Breast epithelium (tissue), 4 donors: ENCODE measurements at regions not wholly inside any gene's neighbourhood (a gene's known extent, or its start where the extent isn't known, plus 50 kb on each side); places are given as distances from the start of the nearest gene placed in this dataset.

ENCODE experiments used
- DNase-seq, 2 donors: peaks; one replicate each; pipeline ENCODE4 v3.0.0-alpha.2; 2019; ENCODE audit warnings: low spot score in 2 of 2
- H3K27ac ChIP-seq, 2 donors: fragments of 200-600 bp; sonication (generic) in 1 of 2; one replicate each; pipeline ENCODE4 v1.5.1; 2016 to 2019; ENCODE audit warnings: mild to moderate bottlenecking in 1 of 2
- H3K27me3 ChIP-seq, 2 donors: fragments of 200-600 bp; sonication (generic) in 1 of 2; one replicate each; pipeline versions ENCODE4 v1.5.1 to v1.6.0; 2017 to 2019; ENCODE audit warnings: control low read depth in 1 of 2, mild to moderate bottlenecking in 1 of 2
- H3K36me3 ChIP-seq: fragments of 200-600 bp; one replicate; pipeline ENCODE4 v1.5.1; 2019
- H3K4me1 ChIP-seq, 2 donors: fragments of 200-600 bp; sonication (generic); one replicate each; pipeline ENCODE4 v1.5.1; 2016 to 2019; ENCODE audit warnings: control low read depth in 1 of 2
- H3K4me3 ChIP-seq, 3 donors: fragments of 200-600 bp; sonication (generic); 1 replicate in 2 of 3; 2 replicates in 1 of 3; pipeline ENCODE4 v1.5.1; 2016 to 2019; ENCODE audit warnings: mild to moderate bottlenecking in 3 of 3, moderate library complexity in 2 of 3
- H3K9me3 ChIP-seq, 2 donors: fragments of 200-600 bp; sonication (generic) in 1 of 2; one replicate each; pipeline ENCODE4 v1.5.1; 2016 to 2019; ENCODE audit warnings: control low read depth in 1 of 2
- POLR2A ChIP-seq: fragments of 450-650 bp; IDR thresholded peaks from one replicate; pipeline ENCODE4 v1.6.1; 2016; ENCODE audit warnings: antibody characterized with exemption, mild to moderate bottlenecking, moderate library complexity
- POLR2AphosphoS5 ChIP-seq, 3 donors: sonication (generic); formaldehyde crosslinking; IDR thresholded peaks; one replicate each; pipeline ENCODE4 v1.6.1; 2017; ENCODE audit warnings: antibody characterized with exemption in 3 of 3
- intact Hi-C: fragments of 100-400 bp; cut with DNase I; formaldehyde crosslinking; loops from one replicate; pipeline ENCODE4 v1.15.1; 2023; ENCODE audit warnings: low total_unique reads
- TF ChIP-seq, protein P1 (sequence below), 3 donors: fragments of 450-650 bp; IDR thresholded peaks; one replicate each; pipeline ENCODE4 v1.5.1; 2016 to 2017; ENCODE audit warnings: antibody characterized with exemption in 3 of 3, mild to moderate bottlenecking in 3 of 3, moderate library complexity in 3 of 3

DNA sequence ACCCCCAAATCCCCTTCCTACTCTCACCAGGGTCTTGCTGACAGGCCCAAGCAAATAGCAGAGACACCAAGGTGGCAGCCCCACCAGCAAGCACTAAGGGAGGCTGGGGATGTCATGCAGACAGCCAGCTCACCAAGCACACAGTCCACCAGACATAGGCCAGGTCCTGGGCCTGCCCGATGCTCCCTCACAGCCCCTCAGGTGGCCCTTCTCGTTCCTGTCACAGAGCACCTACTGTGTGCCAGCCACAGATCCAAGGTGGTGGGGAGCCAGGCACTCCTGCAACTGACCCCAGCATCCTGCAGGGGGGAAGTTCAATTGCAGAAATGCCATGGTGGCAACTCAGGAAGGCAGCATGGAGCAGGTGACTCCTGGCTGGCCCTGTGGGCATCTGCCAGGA lies 60.5 kb upstream of the PNMA1 start:
- Histone ChIP-seq H3K27ac (peak overlapping the region; percentile 52 to 65), H3K4me3 (no peak overlapping the region), H3K36me3 (no peaks in the 10 kb centered on the region), H3K9me3 (no peaks in the 10 kb centered on the region), H3K4me1 (peaks cover 4 to 29% of the 10 kb centered on the region in 2 donors), H3K27me3 (no peaks in the 10 kb centered on the region)
- no peak for DNase-seq
- TF ChIP-seq POLR2AphosphoS5 (IDR thresholded peaks at IDR 0.05): no peak
- TF ChIP-seq POLR2A: no peak
- TF ChIP-seq, protein P1, sequence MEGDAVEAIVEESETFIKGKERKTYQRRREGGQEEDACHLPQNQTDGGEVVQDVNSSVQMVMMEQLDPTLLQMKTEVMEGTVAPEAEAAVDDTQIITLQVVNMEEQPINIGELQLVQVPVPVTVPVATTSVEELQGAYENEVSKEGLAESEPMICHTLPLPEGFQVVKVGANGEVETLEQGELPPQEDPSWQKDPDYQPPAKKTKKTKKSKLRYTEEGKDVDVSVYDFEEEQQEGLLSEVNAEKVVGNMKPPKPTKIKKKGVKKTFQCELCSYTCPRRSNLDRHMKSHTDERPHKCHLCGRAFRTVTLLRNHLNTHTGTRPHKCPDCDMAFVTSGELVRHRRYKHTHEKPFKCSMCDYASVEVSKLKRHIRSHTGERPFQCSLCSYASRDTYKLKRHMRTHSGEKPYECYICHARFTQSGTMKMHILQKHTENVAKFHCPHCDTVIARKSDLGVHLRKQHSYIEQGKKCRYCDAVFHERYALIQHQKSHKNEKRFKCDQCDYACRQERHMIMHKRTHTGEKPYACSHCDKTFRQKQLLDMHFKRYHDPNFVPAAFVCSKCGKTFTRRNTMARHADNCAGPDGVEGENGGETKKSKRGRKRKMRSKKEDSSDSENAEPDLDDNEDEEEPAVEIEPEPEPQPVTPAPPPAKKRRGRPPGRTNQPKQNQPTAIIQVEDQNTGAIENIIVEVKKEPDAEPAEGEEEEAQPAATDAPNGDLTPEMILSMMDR (IDR thresholded peaks at IDR 0.05): no peak
- intact Hi-C loops: no loop called here

DNA sequence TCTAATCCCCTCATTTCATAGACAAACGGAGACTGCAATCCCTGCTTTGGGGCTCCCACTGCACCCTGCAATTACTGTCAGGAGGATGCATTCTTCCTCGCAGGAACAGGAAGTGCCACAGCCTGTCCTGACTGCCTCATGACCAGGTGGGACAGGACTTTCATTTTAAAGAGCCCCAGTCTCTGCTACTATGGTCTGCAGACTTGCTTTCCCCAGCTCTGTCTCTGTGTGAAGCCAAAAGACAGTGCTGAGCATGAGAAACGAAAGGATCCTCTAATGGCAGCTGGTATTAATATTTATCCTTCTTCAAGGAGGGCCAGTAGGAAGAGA lies 60.0 kb upstream of the PNMA1 start:
- H3K4me1 ChIP-seq: peaks cover 4 to 29% of the 10 kb centered on the region in 2 donors
- peak overlapping the region; percentile 52 to 65 for H3K27ac ChIP-seq
- DNase-seq: no peak
- H3K36me3 ChIP-seq: no peaks in the 10 kb centered on the region
- H3K27me3 ChIP-seq: no peaks in the 10 kb centered on the region
- H3K9me3 ChIP-seq: no peaks in the 10 kb centered on the region
- no peak overlapping the region for H3K4me3 ChIP-seq
- TF ChIP-seq, protein P1 (IDR thresholded peaks at IDR 0.05): no peak
- no peak for TF ChIP-seq POLR2AphosphoS5 (IDR thresholded peaks at IDR 0.05)
- TF ChIP-seq POLR2A: no peak
- intact Hi-C loops: no loop called here

DNA sequence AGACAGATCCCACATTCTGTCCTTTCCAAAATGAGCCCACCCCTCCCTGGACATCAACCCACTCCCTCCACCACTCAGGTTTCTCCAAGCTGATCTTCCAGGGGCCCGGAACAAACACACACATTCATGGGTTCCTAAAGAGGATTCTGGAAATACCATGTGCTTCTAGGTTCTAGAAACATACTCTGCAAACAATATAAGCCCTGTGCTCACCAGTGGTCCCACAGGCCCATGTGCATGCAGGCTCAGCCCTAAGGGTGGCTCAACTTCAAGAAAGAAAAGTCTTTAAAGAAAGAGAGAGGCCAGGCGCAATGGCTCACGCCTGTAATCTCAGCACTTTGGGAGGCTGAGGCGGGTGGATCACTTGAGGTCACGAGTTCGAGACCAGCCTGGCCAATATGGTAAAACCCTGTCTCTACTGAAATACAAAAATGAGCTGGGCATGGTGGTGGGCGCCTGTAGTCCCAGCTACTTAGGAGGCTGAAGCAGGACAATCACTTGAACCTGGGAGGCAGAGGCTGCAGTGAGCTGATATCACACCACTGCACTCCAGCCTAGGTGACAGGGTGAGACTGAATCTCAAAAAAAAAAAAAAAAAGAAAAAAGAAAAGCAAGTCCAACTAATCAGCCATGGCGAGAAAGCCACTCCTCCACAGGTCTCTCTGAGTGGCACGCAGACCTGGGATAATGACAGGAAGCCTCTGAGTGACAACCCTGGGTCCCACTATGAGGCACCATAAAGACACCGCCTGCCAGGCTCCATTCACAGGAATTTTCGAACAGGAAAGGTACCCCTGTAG lies 59.5 kb upstream of the PNMA1 start:
- Histone ChIP-seq H3K27ac (peak overlapping the region; percentile 52 to 65), H3K4me3 (no peak overlapping the region), H3K9me3 (no peaks in the 10 kb centered on the region), H3K4me1 (peaks cover 4 to 29% of the 10 kb centered on the region in 2 donors), H3K36me3 (no peaks in the 10 kb centered on the region), H3K27me3 (no peaks in the 10 kb centered on the region)
- intact Hi-C loops: loop anchor here (1.0 kb wide), 1 partner anchor 12 kb away; no protein-coding TSS in a partner anchor
- TF ChIP-seq, protein P1 (IDR thresholded peaks at IDR 0.05): no peak
- no peak for TF ChIP-seq POLR2AphosphoS5 (IDR thresholded peaks at IDR 0.05)
- no peak for TF ChIP-seq POLR2A
- no peak for DNase-seq

DNA sequence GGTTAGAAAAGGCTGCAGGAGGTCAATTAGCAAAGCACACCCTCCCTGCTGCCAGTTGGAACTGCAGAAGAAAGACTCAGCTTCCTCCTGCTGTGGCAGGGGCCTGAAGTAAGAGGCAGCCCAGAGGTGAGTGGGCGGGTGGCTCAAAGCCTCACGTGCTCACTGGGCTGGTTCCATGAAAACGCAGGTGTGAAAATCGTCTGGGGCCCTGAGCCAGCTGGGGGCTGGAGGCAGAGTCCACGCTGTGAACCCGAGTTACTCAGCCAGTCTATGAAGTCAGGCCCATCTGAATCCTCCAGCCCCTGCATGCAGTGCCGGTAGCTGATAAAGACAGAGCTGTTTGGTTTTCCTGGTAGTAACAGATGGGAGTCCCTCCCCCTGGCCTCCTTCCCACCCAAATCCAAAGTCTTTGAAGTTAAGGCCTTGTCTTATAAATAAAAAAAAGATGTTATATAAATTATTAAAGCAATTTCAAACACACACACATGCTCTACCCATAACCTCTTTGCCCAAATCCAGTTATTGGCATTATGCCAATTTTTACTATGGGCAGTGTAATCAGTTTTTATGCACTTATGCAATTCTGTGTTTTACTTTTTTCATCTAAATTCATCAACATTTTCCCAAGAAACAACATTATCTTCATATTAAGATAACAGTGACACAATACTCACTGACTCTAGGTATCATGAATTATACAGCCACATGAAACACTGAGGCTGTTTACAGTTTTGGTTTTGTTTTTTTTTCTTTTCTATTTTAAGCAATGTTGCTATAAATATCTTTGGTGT lies 57.9 kb upstream of the PNMA1 start:
- H3K9me3 ChIP-seq: no peaks in the 10 kb centered on the region
- H3K4me1 ChIP-seq: peaks cover 4 to 29% of the 10 kb centered on the region in 2 donors
- TF ChIP-seq, protein P1 (IDR thresholded peaks at IDR 0.05): no peak
- TF ChIP-seq POLR2AphosphoS5 (IDR thresholded peaks at IDR 0.05): peak in 1 of 3 donors; percentile 36
- intact Hi-C loops: no loop called here
- H3K4me3 ChIP-seq: no peak overlapping the region
- H3K27ac ChIP-seq: peak overlapping the region; percentile 70 to 76
- DNase-seq: peak in 1 of 2 donors; percentile 70
- no peaks in the 10 kb centered on the region for H3K36me3 ChIP-seq
- H3K27me3 ChIP-seq: no peaks in the 10 kb centered on the region
